HCT116 (cell line): ENCODE measurements at regions not wholly inside any gene's neighbourhood (a gene's known extent, or its start where the extent isn't known, plus 50 kb on each side); places are given as distances from the start of the nearest gene placed in this dataset.
A peak's percentile ranks its signal among the peaks of the same experiment; 100 is the strongest.

Experiments used
- ATAC-seq: fragments of 200-7000 bp; cut with Tn5 transposase; 2 replicates; pipeline ENCODE4 v1.9.1; 2020; ENCODE audit warnings: mild to moderate bottlenecking, moderate library complexity
- BruUV-seq: library from RNA; stranded (reverse); fragments of 400-500 nt; replicated peaks from 2 replicates; lab custom pipeline; 2021; lab: Mats Ljungman, UMichigan
- CTCF ChIA-PET: fragments of 300-600 bp; sonication (Branson Sonifier 250); formaldehyde crosslinking; loops from one replicate; lab custom pipeline; 2021; ENCODE audit warnings: antibody characterized with exemption; lab: Charles Lee
- POLR2A ChIA-PET: fragments of 300-600, 350-600 bp; sonication (Branson Sonifier 250); formaldehyde crosslinking; loops from one replicate; lab custom pipeline; 2021; ENCODE audit warnings: antibody characterized with exemption; lab: Charles Lee
- RAD21 ChIA-PET, 2 experiments: fragments of 300-600 bp; sonication (Branson Sonifier 250); formaldehyde crosslinking; loops; one replicate each; lab custom pipeline; 2023; ENCODE audit warnings: low total read pairs in 2 of 2; ENCODE audit not compliant: uncharacterized antibody in 2 of 2, unreplicated experiment in 2 of 2, low non-redundant PET in 1 of 2; lab: Charles Lee
- DNase-seq: peaks from one replicate; pipeline ENCODE4 v3.0.0-alpha.2; 2010; ENCODE audit warnings: low read depth, low spot score
- H2AFZ ChIP-seq: fragments of 200-600 bp; shearing (Covaris generic), sonication (generic); 2 replicates; pipeline ENCODE4 v1.6.1; 2017; ENCODE audit warnings: low read depth, mixed run types, mixed read lengths, antibody characterized with exemption, low read length; ENCODE audit not compliant: poor library complexity, severe bottlenecking
- H3K27ac ChIP-seq: 2 replicates; pipeline ENCODE4 v1.5.1; 2012; ENCODE audit warnings: low read depth, low read length
- H3K27me3 ChIP-seq: fragments of 200-600 bp; sonication (generic); 2 replicates; pipeline ENCODE4 v1.6.1; 2016; ENCODE audit warnings: mixed run types, low read length, mixed read lengths; ENCODE audit not compliant: insufficient read depth
- H3K36me3 ChIP-seq, 2 experiments: fragments of 200-500 bp in 1 of 2; fragments of 200-600 bp in 1 of 2; sonication (Bioruptor generic) in 1 of 2; sonication (generic) in 1 of 2; 2 replicates each; pipeline versions ENCODE4 v1.5.1 to v1.6.1; 2014 to 2016; ENCODE audit warnings: low read length in 2 of 2, inconsistent platforms in 1 of 2, mixed read lengths in 1 of 2, mixed run types in 1 of 2; ENCODE audit not compliant: insufficient read depth in 2 of 2, control insufficient read depth in 1 of 2
- H3K4me1 ChIP-seq, 2 experiments: fragments of 200-600 bp in 1 of 2; sonication (generic) in 1 of 2; 2 replicates each; pipeline versions ENCODE4 v1.5.1 to v1.6.1; 2012 to 2017; ENCODE audit warnings: low read length in 2 of 2, inconsistent platforms in 1 of 2, mild to moderate bottlenecking in 1 of 2, mixed read lengths in 1 of 2, mixed run types in 1 of 2, moderate library complexity in 1 of 2; ENCODE audit not compliant: insufficient read depth in 2 of 2, control insufficient read depth in 1 of 2
- H3K4me2 ChIP-seq: fragments of 200-600 bp; sonication (generic); 2 replicates; pipeline ENCODE4 v1.6.1; 2017; ENCODE audit warnings: mixed run types, low read length, mixed read lengths
- H3K4me3 ChIP-seq, 2 experiments: fragments of 200-600 bp in 1 of 2; sonication (generic) in 1 of 2; replicated peaks in 1 of 2; 2 replicates each; pipeline ENCODE4 v1.5.1; 2011 to 2016; ENCODE audit warnings: low read length in 2 of 2, control low read depth in 1 of 2, low read depth in 1 of 2, mild to moderate bottlenecking in 1 of 2, mixed read lengths in 1 of 2, mixed run types in 1 of 2
- H3K79me2 ChIP-seq: fragments of 200-600 bp; sonication (generic); 2 replicates; pipeline ENCODE4 v1.6.1; 2017; ENCODE audit warnings: mild to moderate bottlenecking, mixed run types, low read length, moderate library complexity, mixed read lengths; ENCODE audit not compliant: insufficient read depth
- H3K9ac ChIP-seq: fragments of 200-600 bp; sonication (generic); 2 replicates; pipeline ENCODE4 v1.6.1; 2016; ENCODE audit warnings: low read length, mixed read lengths
- H3K9me2 ChIP-seq: fragments of 200-600 bp; sonication (generic), shearing (Covaris generic); 2 replicates; pipeline ENCODE4 v1.6.1; 2017; ENCODE audit warnings: mixed run types, mild to moderate bottlenecking, moderate library complexity; ENCODE audit not compliant: insufficient read depth
- H3K9me3 ChIP-seq, 2 experiments: fragments of 200-500 bp in 1 of 2; fragments of 200-600 bp in 1 of 2; sonication (Bioruptor generic) in 1 of 2; sonication (generic) in 1 of 2; 2 replicates each; pipeline ENCODE4 v1.6.1; 2014 to 2017; ENCODE audit warnings: low read length in 2 of 2, mixed read lengths in 2 of 2, inconsistent platforms in 1 of 2, low read depth in 1 of 2, mild to moderate bottlenecking in 1 of 2, mixed run types in 1 of 2, moderate library complexity in 1 of 2; ENCODE audit not compliant: control insufficient read depth in 1 of 2, insufficient read depth in 1 of 2
- H4K20me1 ChIP-seq: fragments of 200-600 bp; sonication (generic), shearing (Covaris generic); 2 replicates; pipeline ENCODE4 v1.6.1; 2017; ENCODE audit warnings: mixed run types, mild to moderate bottlenecking, moderate library complexity; ENCODE audit not compliant: insufficient read depth
- YY1 ChIP-seq: IDR thresholded peaks from 2 replicates; pipeline ENCODE4 v1.6.1; 2011; ENCODE audit warnings: low read length, low read depth, moderate library complexity, mild to moderate bottlenecking; ENCODE audit not compliant: insufficient replicate concordance; ENCODE audit errors: extremely low read depth
- ZBTB33 ChIP-seq: IDR thresholded peaks from 2 replicates; pipeline ENCODE4 v1.6.1; 2011; ENCODE audit warnings: mild to moderate bottlenecking, low read length, moderate library complexity; ENCODE audit not compliant: insufficient replicate concordance; ENCODE audit errors: extremely low read depth
- intact Hi-C: fragments of 100-400 bp; cut with micrococcal nuclease; formaldehyde crosslinking; loops from 2 replicates; pipeline ENCODE4 v1.10.0; 2022
- TF ChIP-seq, protein P1 (sequence below), 3 experiments: fragments of 200-600 bp in 1 of 3; sonication (generic) in 1 of 3; IDR thresholded peaks in 2 of 3; conservative IDR thresholded peaks in 1 of 3; 2 replicates each; pipeline ENCODE4 v1.5.1; 2012 to 2017; ENCODE audit warnings: low read depth in 2 of 3, low read length in 2 of 3, antibody characterized with exemption in 1 of 3, borderline replicate concordance in 1 of 3, control low read depth in 1 of 3, mild to moderate bottlenecking in 1 of 3, mixed read lengths in 1 of 3, mixed run types in 1 of 3, moderate library complexity in 1 of 3; ENCODE audit not compliant: insufficient read depth in 1 of 3

GRCh38 chr10:123389520-123389919 lies 235.3 kb downstream of the BUB3 start (continued):
- TF ChIP-seq ZBTB33 = no peak

GRCh38 chr10:123390332-123390731 lies 236.1 kb downstream of the BUB3 start:
- ChIA-PET POLR2A (no interaction called here), CTCF (no interaction called here), RAD21 (no interaction called here)
- H3K4me1 ChIP-seq = no peaks in the 10 kb centered on the region
- H3K27me3 ChIP-seq = no peaks in the 10 kb centered on the region
- ATAC-seq (peak; percentile 55; the same call in 1 of the 2 replicates), DNase-seq (no peak)
- no peak overlapping the region for H2AFZ ChIP-seq
- no peaks in the 10 kb centered on the region for H3K9me3 ChIP-seq
- no peaks in the 10 kb centered on the region for H3K36me3 ChIP-seq
- intact Hi-C loops = no loop called here
- H4K20me1 ChIP-seq = no peaks in the 10 kb centered on the region
- TF ChIP-seq YY1 = no peak
- TF ChIP-seq, protein P1, sequence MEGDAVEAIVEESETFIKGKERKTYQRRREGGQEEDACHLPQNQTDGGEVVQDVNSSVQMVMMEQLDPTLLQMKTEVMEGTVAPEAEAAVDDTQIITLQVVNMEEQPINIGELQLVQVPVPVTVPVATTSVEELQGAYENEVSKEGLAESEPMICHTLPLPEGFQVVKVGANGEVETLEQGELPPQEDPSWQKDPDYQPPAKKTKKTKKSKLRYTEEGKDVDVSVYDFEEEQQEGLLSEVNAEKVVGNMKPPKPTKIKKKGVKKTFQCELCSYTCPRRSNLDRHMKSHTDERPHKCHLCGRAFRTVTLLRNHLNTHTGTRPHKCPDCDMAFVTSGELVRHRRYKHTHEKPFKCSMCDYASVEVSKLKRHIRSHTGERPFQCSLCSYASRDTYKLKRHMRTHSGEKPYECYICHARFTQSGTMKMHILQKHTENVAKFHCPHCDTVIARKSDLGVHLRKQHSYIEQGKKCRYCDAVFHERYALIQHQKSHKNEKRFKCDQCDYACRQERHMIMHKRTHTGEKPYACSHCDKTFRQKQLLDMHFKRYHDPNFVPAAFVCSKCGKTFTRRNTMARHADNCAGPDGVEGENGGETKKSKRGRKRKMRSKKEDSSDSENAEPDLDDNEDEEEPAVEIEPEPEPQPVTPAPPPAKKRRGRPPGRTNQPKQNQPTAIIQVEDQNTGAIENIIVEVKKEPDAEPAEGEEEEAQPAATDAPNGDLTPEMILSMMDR (IDR thresholded peaks at IDR 0.05 in 2 of 3, conservative IDR thresholded peaks at IDR 0.05 in 1 of 3; ENCODE audit: borderline replicate concordance in 1 of 3, insufficient read depth in 1 of 3, low read depth in 2 of 3, low read length in 2 of 3) = peak in 2 of 3 experiments; percentile 49; a peak in 2 of 6 replicates
- no peaks in the 10 kb centered on the region for H3K9me2 ChIP-seq
- no peak overlapping the region for H3K4me3 ChIP-seq
- no TSS peak for BruUV-seq
- H3K4me2 ChIP-seq = no peak overlapping the region
- H3K27ac ChIP-seq = no peak overlapping the region
- no peaks in the 10 kb centered on the region for H3K79me2 ChIP-seq
- H3K9ac ChIP-seq = no peak overlapping the region
